AG09309 (cell line): ENCODE measurements at regions not wholly inside any gene's neighbourhood (a gene's known extent, or its start where the extent isn't known, plus 50 kb on each side); places are given as distances from the start of the nearest gene placed in this dataset.
"Not testable (repeated sequence)": the region's sequence is repeated elsewhere in the genome, so short reads cannot be mapped to it uniquely, and the experiment has no call there.

Experiments used
- DNase-seq: peaks from one replicate; pipeline ENCODE4 v3.0.0-alpha.2; 2010; ENCODE audit warnings: low read depth
- H3K4me3 ChIP-seq: 2 replicates; pipeline ENCODE4 v1.5.1; 2011; ENCODE audit warnings: mild to moderate bottlenecking, low read depth, low read length, moderate library complexity; ENCODE audit not compliant: control insufficient read depth
- TF ChIP-seq, protein P1 (sequence below): IDR thresholded peaks from 2 replicates; pipeline ENCODE4 v1.5.1; 2011; ENCODE audit warnings: mild to moderate bottlenecking, low read depth, low read length, inconsistent platforms; ENCODE audit not compliant: insufficient read depth, control insufficient read depth; ENCODE audit errors: missing control alignments

DNA sequence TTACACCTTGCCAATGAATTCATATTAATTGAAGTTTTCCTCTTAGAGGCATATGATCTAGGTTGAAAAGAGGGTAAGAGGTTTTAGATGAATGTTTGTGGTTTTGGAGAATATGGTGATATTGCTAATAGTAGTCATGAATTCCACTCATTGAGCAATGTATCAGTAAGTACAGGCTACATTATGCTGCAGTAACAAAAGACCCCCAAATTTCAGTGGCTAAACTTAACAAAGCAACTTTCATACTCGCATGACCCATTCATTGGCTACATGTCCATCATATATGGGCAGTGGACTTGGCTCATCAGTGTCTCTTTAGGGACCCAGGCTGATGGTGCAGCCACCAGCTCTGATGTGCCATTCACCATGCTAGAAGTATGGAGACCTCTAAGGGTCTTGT, 196.6 kb upstream of the MYL2 start:
- DNase-seq = no peak
- no peak overlapping the region for H3K4me3 ChIP-seq

DNA sequence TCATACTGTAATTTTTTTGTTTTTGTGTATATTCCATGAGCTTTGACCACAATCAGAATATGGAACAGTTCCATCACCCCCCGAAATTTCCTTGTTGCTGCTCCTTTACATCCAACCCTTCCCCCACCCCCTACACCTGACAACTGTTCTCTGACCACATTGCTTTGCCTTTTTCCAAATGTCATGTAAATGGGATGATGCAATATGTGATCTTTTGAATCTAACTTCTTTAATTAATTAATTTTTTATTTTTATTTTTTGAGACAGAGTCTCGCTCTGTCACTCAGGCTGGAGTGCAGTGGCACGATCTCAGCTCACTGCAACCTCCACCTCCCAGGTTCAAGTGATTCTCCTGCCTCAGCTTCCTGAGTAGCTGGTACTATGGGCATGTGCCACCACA, 192.9 kb upstream of the MYL2 start:
- DNase-seq, H3K4me3 ChIP-seq: not testable (repeated sequence)

More for the DNA sequence above, 196.6 kb upstream of the MYL2 start:
- TF ChIP-seq, protein P1, sequence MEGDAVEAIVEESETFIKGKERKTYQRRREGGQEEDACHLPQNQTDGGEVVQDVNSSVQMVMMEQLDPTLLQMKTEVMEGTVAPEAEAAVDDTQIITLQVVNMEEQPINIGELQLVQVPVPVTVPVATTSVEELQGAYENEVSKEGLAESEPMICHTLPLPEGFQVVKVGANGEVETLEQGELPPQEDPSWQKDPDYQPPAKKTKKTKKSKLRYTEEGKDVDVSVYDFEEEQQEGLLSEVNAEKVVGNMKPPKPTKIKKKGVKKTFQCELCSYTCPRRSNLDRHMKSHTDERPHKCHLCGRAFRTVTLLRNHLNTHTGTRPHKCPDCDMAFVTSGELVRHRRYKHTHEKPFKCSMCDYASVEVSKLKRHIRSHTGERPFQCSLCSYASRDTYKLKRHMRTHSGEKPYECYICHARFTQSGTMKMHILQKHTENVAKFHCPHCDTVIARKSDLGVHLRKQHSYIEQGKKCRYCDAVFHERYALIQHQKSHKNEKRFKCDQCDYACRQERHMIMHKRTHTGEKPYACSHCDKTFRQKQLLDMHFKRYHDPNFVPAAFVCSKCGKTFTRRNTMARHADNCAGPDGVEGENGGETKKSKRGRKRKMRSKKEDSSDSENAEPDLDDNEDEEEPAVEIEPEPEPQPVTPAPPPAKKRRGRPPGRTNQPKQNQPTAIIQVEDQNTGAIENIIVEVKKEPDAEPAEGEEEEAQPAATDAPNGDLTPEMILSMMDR = no peak

DNA sequence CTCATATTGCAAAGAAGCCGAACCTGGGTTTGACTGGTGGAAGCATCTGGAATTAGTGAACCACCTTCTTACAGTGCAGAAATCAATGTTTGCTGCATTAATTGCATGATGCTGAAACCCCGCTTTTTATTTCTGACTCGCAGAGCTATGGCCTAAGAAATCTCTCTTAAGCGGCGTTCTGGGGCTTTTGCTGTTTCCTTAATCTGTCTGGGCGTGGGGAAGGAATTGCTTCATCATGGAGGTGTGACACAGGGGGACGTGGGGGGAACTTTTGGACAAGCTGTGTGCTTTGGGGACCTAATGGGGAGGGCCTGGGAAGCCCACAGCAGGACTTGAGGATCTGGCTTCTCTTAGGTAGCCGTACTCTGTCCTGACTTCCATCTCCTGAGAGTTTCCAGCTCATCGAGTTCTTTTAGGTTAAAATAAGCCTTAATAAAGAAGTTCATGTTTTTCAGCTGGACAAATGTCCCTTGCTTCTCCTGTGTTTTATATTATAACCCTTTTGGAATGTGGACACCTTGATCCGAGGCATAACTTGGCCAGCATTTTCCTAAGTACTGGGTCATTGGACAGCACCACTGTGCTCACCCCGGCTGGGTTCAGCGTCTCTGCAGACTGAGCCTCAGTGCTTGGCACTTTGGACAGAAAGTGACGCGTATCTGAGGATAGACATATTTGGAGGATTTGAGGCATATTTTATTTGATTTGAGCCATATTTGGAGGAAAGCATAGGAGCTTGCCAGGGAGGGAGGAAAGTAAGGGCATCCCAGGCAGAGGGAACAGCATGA, 192.1 kb upstream of the MYL2 start:
- H3K4me3 ChIP-seq = no peak overlapping the region
- TF ChIP-seq, protein P1 = no peak
- DNase-seq = no peak

DNA sequence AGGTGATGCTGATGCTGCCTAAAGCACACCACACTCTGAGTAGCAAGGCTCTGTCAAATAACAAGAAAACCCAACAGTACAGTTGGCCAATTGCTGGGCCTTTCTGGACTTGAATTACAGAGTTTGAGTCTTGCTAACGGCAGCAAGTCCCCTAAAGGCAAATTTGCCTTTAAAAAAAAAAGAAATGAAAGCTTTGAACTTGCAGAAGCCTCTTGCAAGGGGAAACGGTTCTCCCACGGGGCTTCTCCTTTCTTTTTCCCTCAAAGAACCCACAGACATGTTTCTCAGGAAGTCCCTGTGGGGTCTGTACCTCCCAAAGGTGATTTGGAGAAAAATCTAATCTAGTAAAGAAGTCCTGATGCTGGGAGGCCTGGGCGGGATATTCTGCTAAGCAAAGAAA, 191.3 kb upstream of the MYL2 start:
- no peak overlapping the region for H3K4me3 ChIP-seq
- TF ChIP-seq, protein P1 = no peak
- no peak for DNase-seq

DNA sequence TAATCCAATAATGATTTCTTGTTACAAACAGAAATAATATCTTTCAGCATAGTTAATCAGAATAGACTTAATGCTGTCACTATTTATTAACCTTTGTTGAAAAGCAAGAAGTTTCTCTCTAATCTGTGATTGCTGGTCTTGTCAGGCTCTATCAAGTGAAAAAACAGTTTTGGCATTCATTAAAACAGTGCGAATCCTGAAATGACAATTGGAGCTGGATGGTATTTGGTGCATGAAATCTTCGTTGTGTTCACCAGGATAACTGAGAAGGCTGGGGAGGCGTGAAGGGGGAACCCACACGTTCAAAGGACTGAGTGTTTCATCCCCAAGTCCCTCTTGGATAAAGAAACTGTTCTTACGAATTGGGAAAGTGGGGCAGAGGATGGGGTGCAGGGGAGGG, 190.2 kb upstream of the MYL2 start:
- DNase-seq = no peak
- no peak overlapping the region for H3K4me3 ChIP-seq
- TF ChIP-seq, protein P1 = no peak

DNA sequence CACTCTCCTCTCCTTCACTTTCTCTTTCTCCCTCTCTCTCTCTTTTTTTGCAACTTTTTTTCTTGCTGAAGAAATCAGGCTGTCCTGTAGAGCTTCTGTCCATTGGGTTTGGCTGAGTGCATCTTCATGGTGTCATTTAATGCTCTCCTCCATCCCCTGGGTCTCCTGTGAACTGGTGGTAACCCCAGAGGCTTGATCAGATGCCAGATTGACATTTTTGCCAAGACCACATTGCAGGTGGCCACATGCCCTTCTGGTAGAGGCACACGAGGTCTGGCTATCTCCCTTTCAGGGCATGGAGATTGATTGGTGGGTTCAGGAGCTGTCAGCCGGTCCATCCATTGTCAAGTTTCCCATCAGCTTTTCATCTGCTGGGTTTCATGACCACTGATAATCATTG, 188.3 kb upstream of the MYL2 start:
- no peak for DNase-seq
- no peak overlapping the region for H3K4me3 ChIP-seq
- TF ChIP-seq, protein P1 = no peak

DNA sequence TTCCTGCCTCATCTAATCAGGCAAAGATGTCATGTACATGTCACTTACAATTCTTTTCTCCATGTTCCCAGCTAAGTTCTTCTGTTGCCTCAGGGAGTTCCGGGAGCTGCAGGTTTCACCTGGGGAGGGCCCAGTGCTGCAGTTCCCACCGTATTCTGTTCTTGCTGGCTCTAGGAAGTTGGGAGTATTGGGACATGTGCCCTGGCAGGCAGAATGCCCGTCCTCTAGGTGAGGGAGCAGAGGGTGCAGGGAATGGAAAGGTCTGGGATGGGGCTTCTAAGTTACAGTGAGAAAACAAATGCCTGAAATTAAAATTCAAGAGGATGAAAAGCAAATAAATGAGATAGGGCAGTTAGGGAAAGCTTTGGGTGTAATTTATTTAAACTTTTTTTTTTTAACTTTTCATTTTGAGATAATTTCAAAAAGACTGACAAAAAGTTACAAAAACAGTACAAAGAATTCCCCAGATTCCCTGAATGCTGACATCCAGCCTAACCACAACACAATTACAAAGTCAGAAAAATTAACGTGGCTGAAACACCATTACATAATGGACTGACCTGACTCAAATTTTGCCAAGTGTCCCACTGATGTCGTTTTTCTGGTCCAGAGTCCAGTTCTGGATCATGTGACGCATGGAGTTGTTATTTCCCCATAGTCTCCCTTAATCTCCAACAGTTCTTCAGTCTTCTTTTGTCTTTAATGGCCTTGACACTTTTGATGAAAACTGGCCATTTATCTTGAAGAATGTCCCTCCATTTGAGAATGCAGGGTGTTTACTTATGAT, 187.2 kb upstream of the MYL2 start:
- DNase-seq = no peak
- H3K4me3 ChIP-seq = no peak overlapping the region
- TF ChIP-seq, protein P1 = no peak
